ENCODE measurements at regions not wholly inside any gene's neighbourhood (a gene's known extent, or its start where the extent isn't known, plus 50 kb on each side); places are given as distances from the start of the nearest gene placed in this dataset.

DNA sequence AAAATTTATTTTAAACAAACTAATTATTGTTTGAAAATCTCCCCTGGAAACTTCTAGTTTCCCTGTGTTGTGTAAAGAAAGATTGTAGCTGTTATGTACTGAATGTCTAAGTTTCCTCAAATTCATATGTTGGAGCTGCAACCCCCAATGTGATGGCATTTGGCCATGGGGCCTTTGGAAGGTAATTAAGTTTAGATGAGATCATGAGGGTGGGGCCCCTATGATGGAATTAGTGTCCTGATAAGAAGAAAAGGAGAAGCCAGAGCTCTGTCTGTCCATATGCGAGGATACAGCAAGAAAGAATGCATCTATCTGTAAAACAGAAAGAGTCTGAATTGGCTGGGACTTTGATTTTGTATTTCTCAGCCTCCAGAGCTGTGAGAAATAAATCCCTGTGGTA is 179.5 kb downstream of the STK31 start:
- TF ChIP-seq, protein P1, sequence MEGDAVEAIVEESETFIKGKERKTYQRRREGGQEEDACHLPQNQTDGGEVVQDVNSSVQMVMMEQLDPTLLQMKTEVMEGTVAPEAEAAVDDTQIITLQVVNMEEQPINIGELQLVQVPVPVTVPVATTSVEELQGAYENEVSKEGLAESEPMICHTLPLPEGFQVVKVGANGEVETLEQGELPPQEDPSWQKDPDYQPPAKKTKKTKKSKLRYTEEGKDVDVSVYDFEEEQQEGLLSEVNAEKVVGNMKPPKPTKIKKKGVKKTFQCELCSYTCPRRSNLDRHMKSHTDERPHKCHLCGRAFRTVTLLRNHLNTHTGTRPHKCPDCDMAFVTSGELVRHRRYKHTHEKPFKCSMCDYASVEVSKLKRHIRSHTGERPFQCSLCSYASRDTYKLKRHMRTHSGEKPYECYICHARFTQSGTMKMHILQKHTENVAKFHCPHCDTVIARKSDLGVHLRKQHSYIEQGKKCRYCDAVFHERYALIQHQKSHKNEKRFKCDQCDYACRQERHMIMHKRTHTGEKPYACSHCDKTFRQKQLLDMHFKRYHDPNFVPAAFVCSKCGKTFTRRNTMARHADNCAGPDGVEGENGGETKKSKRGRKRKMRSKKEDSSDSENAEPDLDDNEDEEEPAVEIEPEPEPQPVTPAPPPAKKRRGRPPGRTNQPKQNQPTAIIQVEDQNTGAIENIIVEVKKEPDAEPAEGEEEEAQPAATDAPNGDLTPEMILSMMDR (optimal IDR thresholded peaks at IDR 0.05 in 1 of 3, IDR thresholded peaks at IDR 0.05 in 1 of 3, conservative IDR thresholded peaks at IDR 0.05 in 1 of 3; ENCODE audit: extremely low read depth in 1 of 3, insufficient read depth in 2 of 3, low read length in 3 of 3) = no peak
- TF ChIP-seq EZH2 (IDR thresholded peaks at IDR 0.05; ENCODE audit: low read length) = no peak
